ENCODE measurements at regions not wholly inside any gene's neighbourhood (a gene's known extent, or its start where the extent isn't known, plus 50 kb on each side); places are given as distances from the start of the nearest gene placed in this dataset.
"Not testable (repeated sequence)": the region's sequence is repeated elsewhere in the genome, so short reads cannot be mapped to it uniquely, and the experiment has no call there.

- no peak overlapping the region for H3K4me3 ChIP-seq (ENCODE audit: low read depth, low read length)
- no peaks in the 10 kb centered on the region for H3K27me3 ChIP-seq (ENCODE audit: control insufficient read depth, insufficient read depth, low read length)
- H3K36me3 ChIP-seq (ENCODE audit: control insufficient read depth, insufficient read depth, low read length), result no peaks in the 10 kb centered on the region
- TF ChIP-seq, protein P1, sequence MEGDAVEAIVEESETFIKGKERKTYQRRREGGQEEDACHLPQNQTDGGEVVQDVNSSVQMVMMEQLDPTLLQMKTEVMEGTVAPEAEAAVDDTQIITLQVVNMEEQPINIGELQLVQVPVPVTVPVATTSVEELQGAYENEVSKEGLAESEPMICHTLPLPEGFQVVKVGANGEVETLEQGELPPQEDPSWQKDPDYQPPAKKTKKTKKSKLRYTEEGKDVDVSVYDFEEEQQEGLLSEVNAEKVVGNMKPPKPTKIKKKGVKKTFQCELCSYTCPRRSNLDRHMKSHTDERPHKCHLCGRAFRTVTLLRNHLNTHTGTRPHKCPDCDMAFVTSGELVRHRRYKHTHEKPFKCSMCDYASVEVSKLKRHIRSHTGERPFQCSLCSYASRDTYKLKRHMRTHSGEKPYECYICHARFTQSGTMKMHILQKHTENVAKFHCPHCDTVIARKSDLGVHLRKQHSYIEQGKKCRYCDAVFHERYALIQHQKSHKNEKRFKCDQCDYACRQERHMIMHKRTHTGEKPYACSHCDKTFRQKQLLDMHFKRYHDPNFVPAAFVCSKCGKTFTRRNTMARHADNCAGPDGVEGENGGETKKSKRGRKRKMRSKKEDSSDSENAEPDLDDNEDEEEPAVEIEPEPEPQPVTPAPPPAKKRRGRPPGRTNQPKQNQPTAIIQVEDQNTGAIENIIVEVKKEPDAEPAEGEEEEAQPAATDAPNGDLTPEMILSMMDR (IDR thresholded peaks at IDR 0.05; ENCODE audit: insufficient read depth, low read depth, low read length), result no peak
- CTCF ChIA-PET, result no interaction called here
- no peak for DNase-seq (ENCODE audit: low read depth)
- POLR2A ChIA-PET, result no interaction called here
Observed at GRCh38 chr7:42645906-42646305, 266.0 kb downstream of the C7orf25 start.

DNA sequence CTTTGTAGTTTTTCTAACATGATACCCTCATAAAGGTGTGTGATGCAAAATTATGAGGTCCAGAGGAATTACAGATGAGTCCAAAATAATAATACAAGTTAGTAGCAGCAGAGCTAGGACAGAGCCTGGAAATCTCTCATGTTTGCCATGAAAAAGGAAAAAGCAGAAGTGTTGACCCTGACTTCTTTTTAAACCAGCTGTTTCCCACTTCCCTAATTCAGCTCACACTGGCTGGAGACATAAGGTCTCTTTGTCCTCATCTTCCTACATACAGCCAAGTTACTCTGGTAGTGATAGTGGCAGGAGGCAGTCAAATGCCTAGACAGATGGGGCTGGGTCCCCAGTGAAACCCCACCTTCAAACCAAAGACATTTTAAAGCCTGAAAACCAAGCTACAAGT, 269.2 kb downstream of the C7orf25 start:
- Histone ChIP-seq H3K36me3 (ENCODE audit: control insufficient read depth, insufficient read depth, low read length) (no peaks in the 10 kb centered on the region), H3K4me3 (ENCODE audit: low read depth, low read length) (no peak overlapping the region), H3K27me3 (ENCODE audit: control insufficient read depth, insufficient read depth, low read length) (no peaks in the 10 kb centered on the region)
- ChIA-PET POLR2A (no interaction called here), CTCF (no interaction called here)
- DNase-seq (ENCODE audit: low read depth), result no peak
- TF ChIP-seq, protein P1 (IDR thresholded peaks at IDR 0.05; ENCODE audit: insufficient read depth, low read depth, low read length), result no peak

DNA sequence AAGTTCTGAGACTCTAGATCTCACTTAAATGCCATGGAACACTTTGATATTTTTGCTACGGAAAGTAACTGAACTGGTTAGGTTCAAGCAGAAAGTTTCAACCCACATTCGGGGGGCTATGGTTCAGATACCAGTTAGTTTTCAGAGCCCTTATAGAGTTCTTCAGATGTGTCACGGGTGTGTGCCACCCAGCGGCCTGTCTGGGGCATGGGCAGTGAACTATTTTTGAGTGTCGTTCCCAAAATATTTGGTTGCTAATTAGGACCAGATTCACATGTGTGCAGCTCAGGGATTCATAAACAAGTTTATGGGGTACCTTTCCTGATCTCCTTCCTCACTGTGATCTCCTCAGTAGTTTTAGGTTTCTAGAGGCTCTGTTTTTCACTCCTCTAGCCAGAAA, 271.9 kb downstream of the C7orf25 start:
- TF ChIP-seq, protein P1 (IDR thresholded peaks at IDR 0.05; ENCODE audit: insufficient read depth, low read depth, low read length), result peak; percentile 55
- DNase-seq (ENCODE audit: low read depth), result no peak
- no peaks in the 10 kb centered on the region for H3K36me3 ChIP-seq (ENCODE audit: control insufficient read depth, insufficient read depth, low read length)
- ChIA-PET POLR2A (no interaction called here), CTCF (interaction anchor here (0.8 to 1.8 kb wide), 3 partner anchors 353 to 697 kb away, joined by 3 to 5 read pairs (median 4); no protein-coding TSS in a partner anchor)
- no peaks in the 10 kb centered on the region for H3K27me3 ChIP-seq (ENCODE audit: control insufficient read depth, insufficient read depth, low read length)
- H3K4me3 ChIP-seq (ENCODE audit: low read depth, low read length), result no peak overlapping the region

DNA sequence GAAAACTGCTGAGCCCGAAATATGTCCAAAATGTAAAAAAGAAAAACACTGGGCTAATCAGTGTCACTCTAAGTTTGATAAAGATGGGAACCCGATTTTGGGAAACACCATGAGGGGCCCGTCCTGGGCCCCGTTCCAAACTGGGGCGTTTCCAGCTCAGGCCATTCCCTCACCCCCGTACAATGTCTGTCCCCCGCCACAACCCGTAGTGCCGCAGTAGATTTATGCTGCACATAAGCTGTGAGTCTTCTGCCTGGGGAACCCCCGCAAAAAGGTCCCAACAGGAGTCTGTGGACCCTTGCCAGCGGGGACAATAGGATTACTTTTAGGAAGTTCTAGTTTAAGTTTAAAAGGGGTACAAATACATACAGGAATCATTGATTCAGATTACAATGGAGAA, 275.5 kb downstream of the C7orf25 start:
- H3K4me3 ChIP-seq (ENCODE audit: low read depth, low read length); H3K36me3 ChIP-seq (ENCODE audit: control insufficient read depth, insufficient read depth, low read length); DNase-seq (ENCODE audit: low read depth); CTCF ChIA-PET; H3K27me3 ChIP-seq (ENCODE audit: control insufficient read depth, insufficient read depth, low read length); POLR2A ChIA-PET: not testable (repeated sequence)

- Histone ChIP-seq H3K36me3 (ENCODE audit: control insufficient read depth, insufficient read depth, low read length) (no peaks in the 10 kb centered on the region), H3K27me3 (ENCODE audit: control insufficient read depth, insufficient read depth, low read length) (no peaks in the 10 kb centered on the region), H3K4me3 (ENCODE audit: low read depth, low read length) (no peak overlapping the region)
- TF ChIP-seq, protein P1 (IDR thresholded peaks at IDR 0.05; ENCODE audit: insufficient read depth, low read depth, low read length), result no peak
- POLR2A ChIA-PET, result no interaction called here
- CTCF ChIA-PET, result no interaction called here
- no peak for DNase-seq (ENCODE audit: low read depth)
Observed at GRCh38 chr7:42628054-42628453, 283.8 kb downstream of the C7orf25 start.

- DNase-seq (ENCODE audit: low read depth), result no peak
- ChIA-PET CTCF (no interaction called here), POLR2A (no interaction called here)
- no peak overlapping the region for H3K4me3 ChIP-seq (ENCODE audit: low read depth, low read length)
- H3K27me3 ChIP-seq (ENCODE audit: control insufficient read depth, insufficient read depth, low read length), result no peaks in the 10 kb centered on the region
- TF ChIP-seq, protein P1 (IDR thresholded peaks at IDR 0.05; ENCODE audit: insufficient read depth, low read depth, low read length), result no peak
- H3K36me3 ChIP-seq (ENCODE audit: control insufficient read depth, insufficient read depth, low read length), result no peaks in the 10 kb centered on the region
Observed at GRCh38 chr7:42627626-42628025, 284.2 kb downstream of the C7orf25 start.

All from BJ (cell line).